HEK293 (cell line): ENCODE measurements at regions not wholly inside any gene's neighbourhood (a gene's known extent, or its start where the extent isn't known, plus 50 kb on each side); places are given as distances from the start of the nearest gene placed in this dataset.

Experiments used
- CTCF ChIA-PET: fragments of 350-600 bp; formaldehyde crosslinking; extraction: SDS; loops from one replicate; lab custom pipeline; 2021; ENCODE audit warnings: antibody characterized with exemption; lab: Yijun Ruan, JAX
- POLR2A ChIA-PET: fragments of 300-600 bp; formaldehyde crosslinking; extraction: SDS; loops from one replicate; lab custom pipeline; 2020; ENCODE audit warnings: antibody characterized with exemption, inconsistent platforms; lab: Yijun Ruan, JAX
- H3K27ac ChIP-seq: fragments of 200-500 bp; sonication (Bioruptor generic); 2 replicates; pipeline ENCODE4 v1.5.1; 2014; ENCODE audit warnings: low read depth, low read length, control low read depth, inconsistent platforms; ENCODE audit errors: extremely low read depth
- H3K36me3 ChIP-seq, 2 experiments: fragments of 200-500 bp in 1 of 2; sonication (Bioruptor generic) in 1 of 2; 1 replicate in 1 of 2; 2 replicates in 1 of 2; pipeline ENCODE4 v1.5.1; 2014 to 2017; ENCODE audit warnings: inconsistent platforms in 2 of 2, low read length in 2 of 2; ENCODE audit not compliant: control insufficient read depth in 2 of 2, insufficient read depth in 1 of 2
- H3K4me1 ChIP-seq: fragments of 200-500 bp; sonication (Bioruptor generic); 2 replicates; pipeline ENCODE4 v1.5.1; 2014; ENCODE audit warnings: mild to moderate bottlenecking, low read length, inconsistent platforms; ENCODE audit not compliant: control insufficient read depth, insufficient read depth
- H3K4me3 ChIP-seq: 2 replicates; pipeline ENCODE4 v1.5.1; 2011; ENCODE audit warnings: low read depth, mild to moderate bottlenecking, control low read depth, low read length, moderate library complexity
- H3K9me3 ChIP-seq: fragments of 200-500 bp; sonication (Bioruptor generic); 2 replicates; pipeline ENCODE4 v1.5.1; 2014; ENCODE audit warnings: low read depth, low read length, inconsistent platforms; ENCODE audit not compliant: control insufficient read depth, insufficient read depth
- KLF16 ChIP-seq: fragments of 450-650 bp; formaldehyde crosslinking; IDR thresholded peaks from 2 replicates; pipeline ENCODE4 v1.5.1; 2017; ENCODE audit warnings: missing biosample characterization, missing genetic modification characterization
- KLF7 ChIP-seq: fragments of 450-650 bp; formaldehyde crosslinking; IDR thresholded peaks from 2 replicates; pipeline ENCODE4 v1.5.1; 2016; ENCODE audit warnings: missing biosample characterization, missing genetic modification characterization, borderline replicate concordance
- SCRT1 ChIP-seq: fragments of 450-650 bp; formaldehyde crosslinking; IDR thresholded peaks from 2 replicates; pipeline ENCODE4 v1.5.1; 2016; ENCODE audit warnings: missing biosample characterization, missing genetic modification characterization, borderline replicate concordance
- ZBTB1 ChIP-seq: fragments of 450-650 bp; formaldehyde crosslinking; IDR thresholded peaks from 2 replicates; pipeline ENCODE4 v1.5.1; 2016; ENCODE audit warnings: missing biosample characterization, missing genetic modification characterization
- ZEB2 ChIP-seq: fragments of 450-650 bp; formaldehyde crosslinking; IDR thresholded peaks from 2 replicates; pipeline ENCODE4 v1.5.1; 2016; ENCODE audit warnings: missing biosample characterization, missing genetic modification characterization
- ZFP69B ChIP-seq: fragments of 450-650 bp; formaldehyde crosslinking; IDR thresholded peaks from 2 replicates; pipeline ENCODE4 v1.5.1; 2016; ENCODE audit warnings: missing biosample characterization, missing genetic modification characterization
- ZIC2 ChIP-seq: fragments of 450-650 bp; formaldehyde crosslinking; IDR thresholded peaks from 2 replicates; pipeline ENCODE4 v1.5.1; 2016; ENCODE audit warnings: missing biosample characterization, missing genetic modification characterization
- ZNF211 ChIP-seq: fragments of 450-650 bp; formaldehyde crosslinking; IDR thresholded peaks from 2 replicates; pipeline ENCODE4 v1.5.1; 2016; ENCODE audit warnings: low read depth, missing biosample characterization, missing genetic modification characterization
- ZNF274 ChIP-seq, 2 experiments: fragments of 200-500 bp in 1 of 2; fragments of 450-650 bp in 1 of 2; sonication (Bioruptor generic) in 1 of 2; formaldehyde crosslinking in 1 of 2; IDR thresholded peaks; 2 replicates each; pipeline versions ENCODE4 v1.5.1 to v1.6.1; 2014 to 2016; ENCODE audit warnings: borderline replicate concordance in 1 of 2, inconsistent platforms in 1 of 2, low read length in 1 of 2, missing biosample characterization in 1 of 2, missing genetic modification characterization in 1 of 2
- ZNF404 ChIP-seq: fragments of 450-650 bp; formaldehyde crosslinking; IDR thresholded peaks from 2 replicates; pipeline ENCODE4 v1.5.1; 2017; ENCODE audit warnings: missing biosample characterization, missing genetic modification characterization
- ZNF544 ChIP-seq: fragments of 450-650 bp; formaldehyde crosslinking; IDR thresholded peaks from 2 replicates; pipeline ENCODE4 v1.5.0; 2017; ENCODE audit warnings: missing biosample characterization, missing genetic modification characterization
- ZNF768 ChIP-seq: fragments of 450-650 bp; formaldehyde crosslinking; IDR thresholded peaks from 2 replicates; pipeline ENCODE4 v1.5.1; 2018; ENCODE audit warnings: missing biosample characterization, mild to moderate bottlenecking, missing genetic modification characterization
- ZSCAN23 ChIP-seq: fragments of 450-650 bp; formaldehyde crosslinking; IDR thresholded peaks from 2 replicates; pipeline ENCODE4 v1.5.1; 2016; ENCODE audit warnings: missing biosample characterization, missing genetic modification characterization
- TF ChIP-seq, protein P1 (sequence below): fragments of 450-650 bp; formaldehyde crosslinking; IDR thresholded peaks from 2 replicates; pipeline ENCODE4 v1.5.1; 2016; ENCODE audit warnings: missing biosample characterization, missing genetic modification characterization, borderline replicate concordance
- TF ChIP-seq, protein P2 (sequence below): fragments of 450-650 bp; formaldehyde crosslinking; IDR thresholded peaks from 2 replicates; pipeline ENCODE4 v1.5.1; 2016; ENCODE audit warnings: missing biosample characterization, missing genetic modification characterization
- TF ChIP-seq, protein P3 (sequence below): fragments of 450-650 bp; formaldehyde crosslinking; IDR thresholded peaks from 2 replicates; pipeline ENCODE4 v1.5.1; 2016; ENCODE audit warnings: missing biosample characterization, missing genetic modification characterization

DNA sequence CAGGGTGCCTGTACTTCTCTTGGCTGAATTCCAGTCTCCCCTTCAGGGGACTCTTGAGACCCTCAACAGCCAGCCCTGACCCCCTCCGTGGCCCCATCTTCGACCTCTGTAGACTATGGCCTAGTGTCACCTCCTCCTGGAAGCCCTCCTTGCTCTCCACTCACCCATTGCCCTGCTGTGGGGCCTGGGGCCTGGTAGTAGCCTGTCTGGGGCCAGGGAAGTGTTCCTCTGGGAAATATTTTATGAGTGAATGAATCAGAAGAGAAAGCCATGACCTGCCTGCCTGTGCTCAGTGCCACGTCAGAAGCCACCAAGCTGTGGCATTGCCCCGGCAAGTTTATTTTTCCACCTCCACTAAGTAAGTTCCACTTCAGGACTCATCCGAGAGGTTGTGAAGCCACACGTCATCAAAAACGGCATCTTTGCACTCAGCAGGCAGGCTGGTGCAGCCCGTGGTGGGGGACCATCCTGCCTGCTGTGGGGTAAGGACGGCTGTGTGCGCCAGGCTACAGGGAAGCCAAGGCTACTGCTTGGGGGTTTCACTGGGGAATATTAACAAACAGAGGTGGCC, 59.6 kb upstream of the PPARA start:
- H3K4me3 ChIP-seq = no peak overlapping the region
- peaks cover 5% of the 10 kb centered on the region for H3K4me1 ChIP-seq
- H3K9me3 ChIP-seq = no peaks in the 10 kb centered on the region
- ChIA-PET CTCF (no interaction called here), POLR2A (no interaction called here)
- TF ChIP-seq ZIC2 = peak; percentile 85
- no peak for TF ChIP-seq SCRT1 (tag by site-specific recombination)
- H3K36me3 ChIP-seq = peaks cover 0 to 16% of the 10 kb centered on the region in 2 experiments; a peak in 2 of 3 replicates
- H3K27ac ChIP-seq = no peak overlapping the region

DNA sequence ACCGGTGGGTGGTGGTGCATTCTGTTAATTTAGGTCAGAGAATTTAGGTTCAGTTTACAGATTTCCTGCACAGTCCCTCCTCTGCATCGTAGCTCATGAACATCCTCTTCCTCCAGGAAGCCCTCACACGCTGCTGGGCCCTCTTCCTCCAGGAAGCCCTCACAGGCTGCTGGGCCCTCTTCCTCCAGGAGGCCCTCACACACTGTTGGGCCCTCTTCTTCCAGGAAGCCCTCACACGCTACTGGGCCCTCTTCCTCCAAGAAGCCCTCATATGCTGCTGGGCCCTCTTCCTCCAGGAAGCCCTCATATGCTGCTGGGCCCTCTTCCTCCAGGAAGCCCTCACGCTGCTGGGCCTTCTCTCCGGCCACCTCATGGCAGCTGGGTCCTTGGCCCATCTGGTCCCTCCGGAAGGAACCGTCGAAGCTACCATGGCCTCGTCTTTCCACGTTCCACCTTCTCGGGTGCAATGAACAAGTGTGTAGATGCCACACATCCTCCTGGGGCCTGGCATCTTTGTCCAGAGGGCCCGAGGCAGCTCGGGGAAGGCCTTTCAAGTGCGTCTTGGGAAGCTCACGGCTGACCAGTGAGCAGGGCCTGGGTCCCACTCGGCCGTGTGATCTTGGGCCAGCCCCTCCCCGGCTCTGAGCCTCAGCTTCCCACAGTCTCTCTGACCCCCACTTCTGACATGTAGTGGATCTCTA, 58.9 kb upstream of the PPARA start:
- ChIA-PET POLR2A (no interaction called here), CTCF (interaction anchor here (0.6 to 3.8 kb wide), 2 partner anchors 85 to 1243 kb away, joined by 3 to 20 read pairs; no protein-coding TSS in a partner anchor)
- peaks cover 0 to 16% of the 10 kb centered on the region in 2 experiments; a peak in 2 of 3 replicates for H3K36me3 ChIP-seq
- no peak overlapping the region for H3K4me3 ChIP-seq
- peaks cover 5% of the 10 kb centered on the region for H3K4me1 ChIP-seq
- H3K27ac ChIP-seq = no peak overlapping the region
- H3K9me3 ChIP-seq = no peaks in the 10 kb centered on the region
- TF ChIP-seq ZFP69B (tag by site-specific recombination) (no peak), ZEB2 (tag by site-specific recombination) (no peak), ZSCAN23 (tag by site-specific recombination) (no peak), ZBTB1 (no peak), KLF16 (tag by site-specific recombination) (no peak), ZNF211 (tag by site-specific recombination) (no peak), ZNF404 (tag by site-specific recombination) (no peak), ZNF274 (IDR thresholded peaks at IDR 0.05; ENCODE audit: low read length) (no peak), ZNF274 (tag by site-specific recombination; IDR thresholded peaks at IDR 0.05; ENCODE audit: borderline replicate concordance) (no peak), ZNF544 (tag by site-specific recombination) (no peak), ZNF768 (tag by site-specific recombination) (no peak), KLF7 (tag by site-specific recombination) (no peak)
- TF ChIP-seq, protein P1, sequence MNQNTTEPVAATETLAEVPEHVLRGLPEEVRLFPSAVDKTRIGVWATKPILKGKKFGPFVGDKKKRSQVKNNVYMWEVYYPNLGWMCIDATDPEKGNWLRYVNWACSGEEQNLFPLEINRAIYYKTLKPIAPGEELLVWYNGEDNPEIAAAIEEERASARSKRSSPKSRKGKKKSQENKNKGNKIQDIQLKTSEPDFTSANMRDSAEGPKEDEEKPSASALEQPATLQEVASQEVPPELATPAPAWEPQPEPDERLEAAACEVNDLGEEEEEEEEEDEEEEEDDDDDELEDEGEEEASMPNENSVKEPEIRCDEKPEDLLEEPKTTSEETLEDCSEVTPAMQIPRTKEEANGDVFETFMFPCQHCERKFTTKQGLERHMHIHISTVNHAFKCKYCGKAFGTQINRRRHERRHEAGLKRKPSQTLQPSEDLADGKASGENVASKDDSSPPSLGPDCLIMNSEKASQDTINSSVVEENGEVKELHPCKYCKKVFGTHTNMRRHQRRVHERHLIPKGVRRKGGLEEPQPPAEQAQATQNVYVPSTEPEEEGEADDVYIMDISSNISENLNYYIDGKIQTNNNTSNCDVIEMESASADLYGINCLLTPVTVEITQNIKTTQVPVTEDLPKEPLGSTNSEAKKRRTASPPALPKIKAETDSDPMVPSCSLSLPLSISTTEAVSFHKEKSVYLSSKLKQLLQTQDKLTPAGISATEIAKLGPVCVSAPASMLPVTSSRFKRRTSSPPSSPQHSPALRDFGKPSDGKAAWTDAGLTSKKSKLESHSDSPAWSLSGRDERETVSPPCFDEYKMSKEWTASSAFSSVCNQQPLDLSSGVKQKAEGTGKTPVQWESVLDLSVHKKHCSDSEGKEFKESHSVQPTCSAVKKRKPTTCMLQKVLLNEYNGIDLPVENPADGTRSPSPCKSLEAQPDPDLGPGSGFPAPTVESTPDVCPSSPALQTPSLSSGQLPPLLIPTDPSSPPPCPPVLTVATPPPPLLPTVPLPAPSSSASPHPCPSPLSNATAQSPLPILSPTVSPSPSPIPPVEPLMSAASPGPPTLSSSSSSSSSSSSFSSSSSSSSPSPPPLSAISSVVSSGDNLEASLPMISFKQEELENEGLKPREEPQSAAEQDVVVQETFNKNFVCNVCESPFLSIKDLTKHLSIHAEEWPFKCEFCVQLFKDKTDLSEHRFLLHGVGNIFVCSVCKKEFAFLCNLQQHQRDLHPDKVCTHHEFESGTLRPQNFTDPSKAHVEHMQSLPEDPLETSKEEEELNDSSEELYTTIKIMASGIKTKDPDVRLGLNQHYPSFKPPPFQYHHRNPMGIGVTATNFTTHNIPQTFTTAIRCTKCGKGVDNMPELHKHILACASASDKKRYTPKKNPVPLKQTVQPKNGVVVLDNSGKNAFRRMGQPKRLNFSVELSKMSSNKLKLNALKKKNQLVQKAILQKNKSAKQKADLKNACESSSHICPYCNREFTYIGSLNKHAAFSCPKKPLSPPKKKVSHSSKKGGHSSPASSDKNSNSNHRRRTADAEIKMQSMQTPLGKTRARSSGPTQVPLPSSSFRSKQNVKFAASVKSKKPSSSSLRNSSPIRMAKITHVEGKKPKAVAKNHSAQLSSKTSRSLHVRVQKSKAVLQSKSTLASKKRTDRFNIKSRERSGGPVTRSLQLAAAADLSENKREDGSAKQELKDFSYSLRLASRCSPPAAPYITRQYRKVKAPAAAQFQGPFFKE = no peak
- TF ChIP-seq, protein P2, sequence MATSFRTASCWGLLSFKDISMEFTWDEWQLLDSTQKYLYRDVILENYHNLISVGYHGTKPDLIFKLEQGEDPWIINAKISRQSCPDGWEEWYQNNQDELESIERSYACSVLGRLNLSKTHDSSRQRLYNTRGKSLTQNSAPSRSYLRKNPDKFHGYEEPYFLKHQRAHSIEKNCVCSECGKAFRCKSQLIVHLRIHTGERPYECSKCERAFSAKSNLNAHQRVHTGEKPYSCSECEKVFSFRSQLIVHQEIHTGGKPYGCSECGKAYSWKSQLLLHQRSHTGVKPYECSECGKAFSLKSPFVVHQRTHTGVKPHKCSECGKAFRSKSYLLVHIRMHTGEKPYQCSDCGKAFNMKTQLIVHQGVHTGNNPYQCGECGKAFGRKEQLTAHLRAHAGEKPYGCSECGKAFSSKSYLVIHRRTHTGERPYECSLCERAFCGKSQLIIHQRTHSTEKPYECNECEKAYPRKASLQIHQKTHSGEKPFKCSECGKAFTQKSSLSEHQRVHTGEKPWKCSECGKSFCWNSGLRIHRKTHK = no peak
- TF ChIP-seq, protein P3, sequence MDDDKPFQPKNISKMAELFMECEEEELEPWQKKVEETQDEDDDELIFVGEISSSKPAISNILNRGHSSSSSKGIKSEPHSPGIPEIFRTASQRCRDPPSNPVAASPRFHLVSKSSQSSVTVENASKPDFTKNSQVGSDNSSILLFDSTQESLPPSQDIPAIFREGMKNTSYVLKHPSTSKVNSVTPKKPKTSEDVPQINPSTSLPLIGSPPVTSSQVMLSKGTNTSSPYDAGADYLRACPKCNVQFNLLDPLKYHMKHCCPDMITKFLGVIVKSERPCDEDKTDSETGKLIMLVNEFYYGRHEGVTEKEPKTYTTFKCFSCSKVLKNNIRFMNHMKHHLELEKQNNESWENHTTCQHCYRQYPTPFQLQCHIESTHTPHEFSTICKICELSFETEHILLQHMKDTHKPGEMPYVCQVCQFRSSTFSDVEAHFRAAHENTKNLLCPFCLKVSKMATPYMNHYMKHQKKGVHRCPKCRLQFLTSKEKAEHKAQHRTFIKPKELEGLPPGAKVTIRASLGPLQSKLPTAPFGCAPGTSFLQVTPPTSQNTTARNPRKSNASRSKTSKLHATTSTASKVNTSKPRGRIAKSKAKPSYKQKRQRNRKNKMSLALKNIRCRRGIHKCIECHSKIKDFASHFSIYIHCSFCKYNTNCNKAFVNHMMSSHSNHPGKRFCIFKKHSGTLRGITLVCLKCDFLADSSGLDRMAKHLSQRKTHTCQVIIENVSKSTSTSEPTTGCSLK (tag by site-specific recombination) = no peak
- TF ChIP-seq, all 188 proteins: peak for 0
